ENCODE measurements at regions not wholly inside any gene's neighbourhood (a gene's known extent, or its start where the extent isn't known, plus 50 kb on each side); places are given as distances from the start of the nearest gene placed in this dataset.

DNA sequence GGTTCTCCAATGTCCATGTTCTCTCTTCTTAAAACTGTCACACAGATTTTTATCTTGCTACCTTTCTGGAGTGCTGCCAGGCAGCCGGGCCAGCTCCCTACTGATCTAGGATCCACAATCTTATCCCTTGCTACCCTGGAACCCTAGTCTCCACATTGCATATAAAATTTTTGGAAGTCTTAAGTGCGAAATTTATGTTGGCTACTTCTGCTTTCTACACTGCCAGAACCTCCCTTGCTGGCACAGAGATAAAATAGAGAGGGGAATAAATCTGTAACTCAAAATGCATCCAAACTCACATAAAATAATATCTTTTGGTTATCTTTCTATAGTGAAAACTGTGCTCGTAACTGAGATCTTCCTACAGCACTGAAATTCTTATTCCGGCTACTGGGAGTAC, 182.6 kb downstream of the ZPLD1 start:
- ATAC-seq: no peak
- no peak overlapping the region for H3K4me3 ChIP-seq
- intact Hi-C loops (cut with DNase I, micrococcal nuclease): no loop called here
- TF ChIP-seq, protein P1, sequence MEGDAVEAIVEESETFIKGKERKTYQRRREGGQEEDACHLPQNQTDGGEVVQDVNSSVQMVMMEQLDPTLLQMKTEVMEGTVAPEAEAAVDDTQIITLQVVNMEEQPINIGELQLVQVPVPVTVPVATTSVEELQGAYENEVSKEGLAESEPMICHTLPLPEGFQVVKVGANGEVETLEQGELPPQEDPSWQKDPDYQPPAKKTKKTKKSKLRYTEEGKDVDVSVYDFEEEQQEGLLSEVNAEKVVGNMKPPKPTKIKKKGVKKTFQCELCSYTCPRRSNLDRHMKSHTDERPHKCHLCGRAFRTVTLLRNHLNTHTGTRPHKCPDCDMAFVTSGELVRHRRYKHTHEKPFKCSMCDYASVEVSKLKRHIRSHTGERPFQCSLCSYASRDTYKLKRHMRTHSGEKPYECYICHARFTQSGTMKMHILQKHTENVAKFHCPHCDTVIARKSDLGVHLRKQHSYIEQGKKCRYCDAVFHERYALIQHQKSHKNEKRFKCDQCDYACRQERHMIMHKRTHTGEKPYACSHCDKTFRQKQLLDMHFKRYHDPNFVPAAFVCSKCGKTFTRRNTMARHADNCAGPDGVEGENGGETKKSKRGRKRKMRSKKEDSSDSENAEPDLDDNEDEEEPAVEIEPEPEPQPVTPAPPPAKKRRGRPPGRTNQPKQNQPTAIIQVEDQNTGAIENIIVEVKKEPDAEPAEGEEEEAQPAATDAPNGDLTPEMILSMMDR (IDR thresholded peaks at IDR 0.05): no peak
- H3K36me3 ChIP-seq (ENCODE audit: low read depth): no peaks in the 10 kb centered on the region
- no peak for DNase-seq
- H3K9me3 ChIP-seq: no peaks in the 10 kb centered on the region
- H3K4me1 ChIP-seq (ENCODE audit: low read depth): no peaks in the 10 kb centered on the region

DNA sequence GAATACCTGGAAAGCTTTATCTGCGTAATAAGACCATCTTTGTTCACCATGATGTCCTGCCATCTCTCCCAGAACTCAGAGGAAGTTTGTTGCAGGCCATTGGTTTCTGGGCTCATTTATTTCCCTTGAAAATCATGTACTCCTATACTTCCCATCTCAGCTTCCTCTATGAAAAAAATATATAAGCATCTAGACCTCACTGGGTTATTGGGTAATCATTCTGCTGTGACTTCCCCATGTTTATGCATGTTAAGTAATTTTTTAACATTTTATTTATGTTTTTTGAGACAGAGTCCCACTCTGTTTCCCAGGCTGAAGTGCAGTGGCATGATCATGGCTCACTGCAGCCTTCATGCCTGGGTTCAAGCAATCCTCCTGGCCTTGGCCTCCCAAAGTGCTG, 184.5 kb downstream of the ZPLD1 start:
- TF ChIP-seq, protein P1 (IDR thresholded peaks at IDR 0.05): no peak
- no peaks in the 10 kb centered on the region for H3K9me3 ChIP-seq
- no peaks in the 10 kb centered on the region for H3K36me3 ChIP-seq (ENCODE audit: low read depth)
- intact Hi-C loops (cut with DNase I, micrococcal nuclease): no loop called here
- no peak for ATAC-seq
- DNase-seq: no peak
- H3K4me3 ChIP-seq: no peak overlapping the region
- H3K4me1 ChIP-seq (ENCODE audit: low read depth): no peaks in the 10 kb centered on the region

DNA sequence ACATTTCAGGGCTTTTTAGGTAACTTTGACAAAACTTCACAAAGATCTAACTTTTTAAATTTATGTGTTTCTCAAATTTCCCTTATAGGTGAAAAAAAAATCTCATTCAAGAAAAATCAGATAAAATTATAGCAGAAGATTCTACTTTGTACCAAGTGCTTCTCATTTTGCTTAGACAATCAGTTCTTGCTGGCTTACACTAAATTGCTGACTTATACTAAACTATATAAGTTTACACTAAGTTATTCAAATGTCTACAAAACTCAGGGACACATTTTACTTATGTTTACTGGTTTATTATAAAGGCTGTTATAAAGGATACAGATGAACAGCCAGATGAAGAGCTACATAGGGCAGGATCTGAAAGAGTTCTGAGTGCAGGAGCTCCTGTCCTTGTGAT, 195.1 kb downstream of the ZPLD1 start:
- no peaks in the 10 kb centered on the region for H3K4me1 ChIP-seq (ENCODE audit: low read depth)
- TF ChIP-seq, protein P1 (IDR thresholded peaks at IDR 0.05): no peak
- intact Hi-C loops (cut with DNase I, micrococcal nuclease): no loop called here
- ATAC-seq (no peak), DNase-seq (no peak)
- no peak overlapping the region for H3K4me3 ChIP-seq
- no peaks in the 10 kb centered on the region for H3K36me3 ChIP-seq (ENCODE audit: low read depth)
- no peaks in the 10 kb centered on the region for H3K9me3 ChIP-seq

DNA sequence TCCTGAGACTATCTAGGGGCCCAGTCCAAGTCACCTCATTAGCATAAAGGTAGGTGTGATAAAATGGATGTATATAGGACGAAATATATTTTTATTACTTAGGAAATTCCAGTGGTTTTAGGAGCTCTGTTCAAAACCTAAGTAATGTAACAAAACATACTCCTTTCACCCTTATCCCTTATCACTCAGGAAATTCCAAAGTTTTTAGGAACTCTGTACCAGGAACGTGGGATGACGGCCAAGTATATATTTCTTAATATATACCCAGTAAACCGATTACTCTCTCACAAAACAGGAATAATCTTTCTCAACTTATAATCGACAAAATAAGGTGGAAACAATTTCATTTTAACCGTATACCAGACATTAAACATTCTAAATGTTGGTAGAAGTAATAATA, 195.7 kb downstream of the ZPLD1 start:
- no peak for DNase-seq
- TF ChIP-seq, protein P1 (IDR thresholded peaks at IDR 0.05): no peak
- intact Hi-C loops (cut with DNase I, micrococcal nuclease): no loop called here
- Histone ChIP-seq H3K9me3 (no peaks in the 10 kb centered on the region), H3K4me1 (ENCODE audit: low read depth) (no peaks in the 10 kb centered on the region), H3K36me3 (ENCODE audit: low read depth) (no peaks in the 10 kb centered on the region), H3K4me3 (no peak overlapping the region)
- ATAC-seq: no peak

DNA sequence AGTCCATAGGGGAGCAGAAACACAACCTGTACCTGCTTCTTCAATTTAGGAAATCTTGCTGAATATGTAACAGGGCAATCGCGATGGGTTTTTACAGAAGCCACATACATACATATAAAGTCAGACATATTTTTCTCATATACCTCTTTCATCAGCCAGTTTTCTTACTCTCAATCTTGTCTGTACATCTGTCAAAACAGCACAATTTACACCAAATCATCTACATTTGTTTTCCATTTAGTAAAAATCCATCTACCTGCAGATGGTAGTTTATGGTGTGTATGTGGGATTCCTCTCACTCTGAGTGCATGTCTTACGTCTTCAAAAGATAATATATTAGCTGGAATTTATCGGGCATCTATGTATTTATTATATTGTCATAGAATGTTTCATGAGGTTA, 208.7 kb downstream of the ZPLD1 start:
- Histone ChIP-seq H3K9me3 (no peaks in the 10 kb centered on the region), H3K4me1 (ENCODE audit: low read depth) (no peaks in the 10 kb centered on the region), H3K4me3 (no peak overlapping the region), H3K36me3 (ENCODE audit: low read depth) (no peaks in the 10 kb centered on the region)
- no peak for ATAC-seq
- no peak for DNase-seq
- intact Hi-C loops (cut with DNase I, micrococcal nuclease): no loop called here
- TF ChIP-seq, protein P1 (IDR thresholded peaks at IDR 0.05): no peak

DNA sequence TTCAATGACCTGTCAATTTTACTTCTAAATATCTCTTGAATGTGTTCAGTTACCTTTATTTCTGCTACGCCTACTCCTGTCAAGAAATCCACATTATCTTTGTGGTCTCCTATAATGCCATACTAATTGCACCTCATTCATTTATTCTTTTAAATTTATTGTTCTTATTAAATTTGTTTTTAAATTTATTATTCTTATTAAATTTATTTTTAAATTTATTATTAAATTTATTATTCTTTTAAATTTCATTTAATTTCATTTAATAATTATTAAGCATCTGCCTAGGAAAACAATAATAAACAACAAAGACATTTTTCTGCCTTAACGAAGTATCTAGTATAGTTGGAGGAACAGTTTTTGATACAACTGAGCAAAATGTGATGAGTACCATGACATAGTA, 211.7 kb downstream of the ZPLD1 start:
- Histone ChIP-seq H3K4me3 (no peak overlapping the region), H3K4me1 (ENCODE audit: low read depth) (no peaks in the 10 kb centered on the region), H3K36me3 (ENCODE audit: low read depth) (no peaks in the 10 kb centered on the region), H3K9me3 (no peaks in the 10 kb centered on the region)
- ATAC-seq (no peak), DNase-seq (no peak)
- TF ChIP-seq, protein P1 (IDR thresholded peaks at IDR 0.05): no peak
- intact Hi-C loops (cut with DNase I, micrococcal nuclease): no loop called here
